IMR-90 (cell line): ENCODE measurements at regions not wholly inside any gene's neighbourhood (a gene's known extent, or its start where the extent isn't known, plus 50 kb on each side); places are given as distances from the start of the nearest gene placed in this dataset.

Experiments used
- ATAC-seq: fragments of 200-7000 bp; cut with Tn5 transposase; 2 replicates; pipeline ENCODE4 v1.9.1; 2020; ENCODE audit warnings: low read depth, mild to moderate bottlenecking, moderate library complexity
- BruUV-seq: library from RNA; stranded (reverse); fragments of 400-500 nt; replicated peaks from 2 replicates; lab custom pipeline; 2021; lab: Mats Ljungman, UMichigan
- CTCF ChIA-PET: fragments of 300-600 bp; formaldehyde crosslinking; extraction: SDS; loops from one replicate; lab custom pipeline; 2021; ENCODE audit warnings: antibody characterized with exemption; lab: Yijun Ruan, JAX
- POLR2A ChIA-PET: fragments of 300-600 bp; sonication (Branson Sonifier 250); formaldehyde crosslinking; loops from one replicate; lab custom pipeline; 2022; ENCODE audit warnings: antibody characterized with exemption; ENCODE audit not compliant: unreplicated experiment; lab: Charles Lee
- DNase-seq: peaks from one replicate; pipeline ENCODE4 v3.0.0; 2013
- H2AFZ ChIP-seq: replicated peaks from 2 replicates; pipeline ENCODE3; 2013; ENCODE audit warnings: low read length, mild to moderate bottlenecking; ENCODE audit not compliant: poor library complexity
- H2AK5ac ChIP-seq: 2 replicates; pipeline ENCODE4 v1.6.1; 2013; ENCODE audit warnings: low read depth, low read length, inconsistent platforms
- H2AK9ac ChIP-seq: replicated peaks from 2 replicates; pipeline ENCODE3; 2013; ENCODE audit warnings: mild to moderate bottlenecking, low read depth, low read length, moderate library complexity; ENCODE audit not compliant: poor library complexity
- H2BK120ac ChIP-seq: 2 replicates; pipeline ENCODE4 v1.6.1; 2013; ENCODE audit warnings: low read depth, low read length, inconsistent platforms
- H2BK15ac ChIP-seq: 3 replicates; pipeline ENCODE4 v1.6.1; 2013; ENCODE audit warnings: low read depth, low read length, inconsistent platforms
- H2BK20ac ChIP-seq: 2 replicates; pipeline ENCODE4 v1.6.1; 2013; ENCODE audit warnings: low read depth, mild to moderate bottlenecking, inconsistent platforms, low read length, moderate library complexity
- H2BK5ac ChIP-seq: 2 replicates; pipeline ENCODE4 v1.6.1; 2013; ENCODE audit warnings: mild to moderate bottlenecking, low read depth, low read length, inconsistent platforms; ENCODE audit not compliant: poor library complexity, severe bottlenecking
- H3K14ac ChIP-seq: replicated peaks from 2 replicates; pipeline ENCODE4 v1.6.1; 2013; ENCODE audit warnings: low read depth, low read length, inconsistent platforms
- H3K18ac ChIP-seq: 2 replicates; pipeline ENCODE4 v1.6.1; 2013; ENCODE audit warnings: low read depth, low read length, control low read depth
- H3K23ac ChIP-seq: 2 replicates; pipeline ENCODE4 v1.6.1; 2013; ENCODE audit warnings: low read depth, low read length, inconsistent platforms
- H3K27ac ChIP-seq: 2 replicates; pipeline ENCODE4 v1.5.1; 2013; ENCODE audit warnings: mild to moderate bottlenecking, control low read depth, low read length; ENCODE audit not compliant: insufficient read depth
- H3K27me3 ChIP-seq: 2 replicates; pipeline ENCODE4 v1.6.1; 2013; ENCODE audit warnings: low read length; ENCODE audit not compliant: control insufficient read depth, insufficient read depth
- H3K36me3 ChIP-seq: 2 replicates; pipeline ENCODE4 v1.6.1; 2013; ENCODE audit warnings: low read length, mixed read lengths; ENCODE audit not compliant: control insufficient read depth, insufficient read depth
- H3K4ac ChIP-seq: 2 replicates; pipeline ENCODE4 v1.6.1; 2013; ENCODE audit warnings: low read depth, low read length, inconsistent platforms
- H3K4me1 ChIP-seq: 2 replicates; pipeline ENCODE4 v1.6.1; 2013; ENCODE audit warnings: low read length, mixed read lengths; ENCODE audit not compliant: control insufficient read depth, insufficient read depth
- H3K4me2 ChIP-seq: 2 replicates; pipeline ENCODE4 v1.6.1; 2013; ENCODE audit warnings: low read depth, mild to moderate bottlenecking, control low read depth, low read length, moderate library complexity
- H3K4me3 ChIP-seq: 2 replicates; pipeline ENCODE4 v1.5.1; 2013; ENCODE audit warnings: low read depth, mild to moderate bottlenecking, control low read depth, low read length, moderate library complexity; ENCODE audit not compliant: insufficient read depth
- H3K56ac ChIP-seq: 2 replicates; pipeline ENCODE4 v1.6.1; 2013; ENCODE audit warnings: low read length, inconsistent platforms; ENCODE audit not compliant: insufficient read depth; ENCODE audit errors: extremely low read depth
- H3K79me1 ChIP-seq, 2 experiments: 2 replicates each; pipeline ENCODE4 v1.6.1; 2013; ENCODE audit warnings: low read length in 2 of 2, inconsistent platforms in 1 of 2, low read depth in 1 of 2
- H3K9ac ChIP-seq: 2 replicates; pipeline ENCODE4 v1.6.1; 2013; ENCODE audit warnings: low read depth, low read length, control low read depth
- H3K9me1 ChIP-seq: 2 replicates; pipeline ENCODE4 v1.6.1; 2013; ENCODE audit warnings: low read length, inconsistent platforms; ENCODE audit not compliant: insufficient read depth
- H3K9me3 ChIP-seq: 2 replicates; pipeline ENCODE4 v1.6.1; 2013; ENCODE audit warnings: low read length; ENCODE audit not compliant: control insufficient read depth, insufficient read depth
- H4K20me1 ChIP-seq: 2 replicates; pipeline ENCODE4 v1.6.1; 2013; ENCODE audit warnings: low read length, inconsistent platforms; ENCODE audit not compliant: insufficient read depth
- H4K5ac ChIP-seq: 2 replicates; pipeline ENCODE4 v1.6.1; 2013; ENCODE audit warnings: mild to moderate bottlenecking, low read depth, low read length, control low read depth
- H4K8ac ChIP-seq, 2 experiments: 2 replicates each; pipeline ENCODE4 v1.6.1; 2013; ENCODE audit warnings: low read depth in 2 of 2, low read length in 2 of 2, control low read depth in 1 of 2, inconsistent platforms in 1 of 2
- H4K91ac ChIP-seq: 2 replicates; pipeline ENCODE4 v1.6.1; 2013; ENCODE audit warnings: low read depth, low read length, inconsistent platforms; ENCODE audit not compliant: insufficient read depth
- SMC3 ChIP-seq: fragments of 150-350 bp; IDR thresholded peaks from 2 replicates; pipeline ENCODE4 v1.6.1; 2016; ENCODE audit warnings: low read depth, mild to moderate bottlenecking, antibody characterized with exemption, low read length, moderate library complexity
- USF2 ChIP-seq: fragments of 150-350 bp; IDR thresholded peaks from 2 replicates; pipeline ENCODE4 v1.6.1; 2017; ENCODE audit warnings: mild to moderate bottlenecking, antibody characterized with exemption, low read length, low read depth
- WGBS, 2 experiments: methylation state at CpG; one replicate each; pipeline versions ENCODE4 v1.1.5 to v1.1.7; 2013; ENCODE audit warnings: missing lambda C conversion rate in 2 of 2; ENCODE audit not compliant: insufficient read length in 1 of 2; ENCODE audit errors: extremely low coverage in 2 of 2; 5-methylcytosine and 5-hydroxymethylcytosine counted together
- dilution Hi-C: fragments of 300-500 bp; cut with HindIII; formaldehyde crosslinking; loops from one replicate; pipeline ENCODE4 v1.14.3; 2018; ENCODE audit warnings: low sequenced_read_pairs; ENCODE audit not compliant: unreplicated experiment
- in situ Hi-C: fragments of 300-500 bp; cut with MboI; formaldehyde crosslinking; loops from 3 replicates; pipeline ENCODE4 v1.14.3; 2019; ENCODE audit warnings: low sequenced_read_pairs, inconsistent platforms, mixed read lengths
- intact Hi-C: fragments of 100-400 bp; cut with micrococcal nuclease; formaldehyde crosslinking; loops from 2 replicates; pipeline ENCODE4 v1.10.0; 2022

DNA sequence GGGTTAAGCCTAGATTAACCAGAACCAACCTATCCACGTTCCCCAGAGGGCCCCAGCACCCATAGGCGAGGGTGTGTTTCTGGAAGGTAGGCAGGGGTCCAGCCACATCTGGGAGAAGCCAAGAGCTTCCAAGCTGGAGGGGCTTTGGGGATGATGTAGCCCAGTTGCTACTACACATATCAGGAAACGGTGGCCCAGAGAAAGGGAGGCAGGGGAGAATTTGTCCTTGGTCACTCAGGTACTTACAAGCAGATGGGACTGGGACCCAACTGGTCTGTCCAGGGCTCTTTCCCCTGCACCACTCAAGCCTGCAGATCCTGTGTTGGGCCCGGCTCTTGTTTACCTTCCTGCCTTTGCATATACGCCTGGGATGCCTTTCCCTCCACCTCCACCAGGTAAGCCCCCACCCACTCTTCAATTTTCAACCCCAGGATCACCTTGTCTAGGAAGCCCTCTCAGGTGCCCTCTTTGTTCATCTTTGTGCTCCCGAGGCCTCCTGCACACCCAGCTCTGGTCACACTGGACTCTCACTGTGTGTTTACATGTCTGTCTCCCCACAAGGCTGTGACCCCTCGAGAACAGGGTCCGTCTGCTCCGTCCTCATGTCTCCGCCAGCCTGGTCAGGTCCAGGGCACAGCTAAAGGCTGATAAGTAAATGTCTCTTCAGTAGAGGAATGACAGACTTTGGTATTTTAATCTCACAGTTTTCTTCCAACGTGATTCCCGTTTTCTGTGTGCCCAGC, 204.4 kb upstream of the LINGO1 start:
- Histone ChIP-seq H3K56ac (no peak overlapping the region), H3K4ac (no peak overlapping the region)
- CTCF ChIA-PET, result no interaction called here

More for the DNA sequence above, 204.4 kb upstream of the LINGO1 start:
- Histone ChIP-seq H2AK9ac (no peak overlapping the region), H3K9me1 (no peaks in the 10 kb centered on the region), H3K36me3 (no peaks in the 10 kb centered on the region), H3K14ac (no peak overlapping the region), H2AFZ (no peak overlapping the region), H2BK15ac (no peak overlapping the region), H2BK20ac (no peak overlapping the region), H4K20me1 (no peaks in the 10 kb centered on the region), H3K23ac (no peak overlapping the region), H3K18ac (no peak overlapping the region), H2BK120ac (no peak overlapping the region), H3K79me1 (no peaks in the 10 kb centered on the region), H3K4me3 (no peak overlapping the region), H4K5ac (no peak overlapping the region), H4K91ac (no peak overlapping the region), H3K4me1 (0 out of 2 replicates have a peak, but pooled peaks cover 3% of the 10 kb centered on the region), H3K9ac (no peak overlapping the region), H2BK5ac (no peak overlapping the region), H3K9me3 (no peaks in the 10 kb centered on the region), H3K4me2 (no peak overlapping the region), H3K27ac (no peak overlapping the region), H3K27me3 (peaks cover 70% of the 10 kb centered on the region), H2AK5ac (no peak overlapping the region), H4K8ac (no peak overlapping the region)
- POLR2A ChIA-PET, result no interaction called here
- WGBS, 2 experiments, result 33% methylated on average over 3 of the region's 12 CpGs; no CpG with 5 or more reads in 1 of the 2 experiments
- in situ Hi-C loops, result no loop called here
- no TSS peak for BruUV-seq
- DNase-seq (no peak), ATAC-seq (no peak)
- TF ChIP-seq USF2 (no peak), SMC3 (no peak)
- dilution Hi-C loops, result no loop called here
- intact Hi-C loops, result no loop called here
